AML-193 (cell line): ENCODE measurements at regions not wholly inside any gene's neighbourhood (a gene's known extent, or its start where the extent isn't known, plus 50 kb on each side); places are given as distances from the start of the nearest gene placed in this dataset.
"Not testable (repeated sequence)": the region's sequence is repeated elsewhere in the genome, so short reads cannot be mapped to it uniquely, and the experiment has no call there.

Source experiments
- DNase-seq, 2 experiments: peaks; one replicate each; lab custom pipeline; 2025; lab: John Stamatoyannopoulos, UW

- peak; percentile 20 to 41 for DNase-seq
Measured at GRCh38 chr17:30731210-30732132, 93.0 kb downstream of the CRLF3 start.

- not testable (repeated sequence) for DNase-seq
Measured at GRCh38 chr17:30730837-30731209, 93.7 kb downstream of the CRLF3 start.

- not testable (repeated sequence) for DNase-seq
Measured at GRCh38 chr17:30730171-30730836, 94.2 kb downstream of the CRLF3 start.

GRCh38 chr17:30729471-30730170 lies 94.9 kb downstream of the CRLF3 start:
- not testable (repeated sequence) for DNase-seq

GRCh38 chr17:30727517-30727916 lies 97.0 kb downstream of the CRLF3 start:
- DNase-seq = not testable (repeated sequence)

GRCh38 chr17:30726734-30727133 lies 97.8 kb downstream of the CRLF3 start:
- DNase-seq = not testable (repeated sequence)

- not testable (repeated sequence) for DNase-seq
Measured at GRCh38 chr17:30726310-30726709, 98.2 kb downstream of the CRLF3 start.

- not testable (repeated sequence) for DNase-seq
Measured at GRCh38 chr17:30724034-30724650, 100.3 kb downstream of the CRLF3 start.

- DNase-seq = not testable (repeated sequence)
Measured at GRCh38 chr17:30722114-30722780, 102.2 kb downstream of the CRLF3 start.

- not testable (repeated sequence) for DNase-seq
Measured at GRCh38 chr17:30720971-30721370, 103.5 kb downstream of the CRLF3 start.

- DNase-seq = no peak
Measured at GRCh38 chr17:30720013-30720471, 104.5 kb downstream of the CRLF3 start.

GRCh38 chr17:30719131-30719973 lies 105.1 kb downstream of the CRLF3 start:
- peak in 1 of 2 experiments; percentile 9 for DNase-seq

- DNase-seq = not testable (repeated sequence)
Measured at GRCh38 chr17:30718691-30719090, 105.8 kb downstream of the CRLF3 start.

GRCh38 chr17:30718099-30718447 lies 106.4 kb downstream of the CRLF3 start:
- not testable (repeated sequence) for DNase-seq

- no peak for DNase-seq
Measured at GRCh38 chr17:30717291-30718098, 107.0 kb downstream of the CRLF3 start.

GRCh38 chr17:30716461-30717290 lies 107.8 kb downstream of the CRLF3 start:
- DNase-seq = peak in 1 of 2 experiments; percentile 16

- DNase-seq = not testable (repeated sequence)
Measured at GRCh38 chr17:30714825-30715622, 109.5 kb downstream of the CRLF3 start.

GRCh38 chr17:30713805-30714204 lies 110.7 kb downstream of the CRLF3 start:
- not testable (repeated sequence) for DNase-seq
